ENCODE measurements at regions not wholly inside any gene's neighbourhood (a gene's known extent, or its start where the extent isn't known, plus 50 kb on each side); places are given as distances from the start of the nearest gene placed in this dataset.

- no peak for DNase-seq
Measured at GRCh38 chr1:222157612-222158011, 390.3 kb downstream of the HHIPL2 start.

DNA sequence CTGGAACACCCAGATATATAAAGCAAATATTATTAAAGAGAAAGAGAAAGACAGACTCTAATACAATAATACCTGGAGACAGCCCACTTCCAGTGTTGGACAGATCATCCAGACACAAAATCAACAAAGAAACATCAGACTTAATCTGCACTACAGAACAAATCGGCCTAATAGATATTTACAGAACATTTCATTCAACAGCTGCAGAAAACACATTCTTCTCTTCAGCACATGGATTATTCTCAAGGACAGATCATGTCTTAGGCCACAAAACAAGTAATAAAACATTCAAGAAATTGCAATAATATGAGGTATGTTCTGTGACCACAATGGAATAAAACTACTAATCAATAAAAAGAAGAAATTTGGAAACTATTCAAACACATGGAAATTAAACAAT, 398.3 kb upstream of the DUSP10 start:
- no peak for DNase-seq

GRCh38 chr1:222138095-222138494, 396.2 kb upstream of the DUSP10 start:
- DNase-seq: no peak

GRCh38 chr1:222136869-222137268, 395.0 kb upstream of the DUSP10 start:
- DNase-seq: no peak

GRCh38 chr1:222129041-222129440, 387.2 kb upstream of the DUSP10 start:
- DNase-seq: no peak

DNA sequence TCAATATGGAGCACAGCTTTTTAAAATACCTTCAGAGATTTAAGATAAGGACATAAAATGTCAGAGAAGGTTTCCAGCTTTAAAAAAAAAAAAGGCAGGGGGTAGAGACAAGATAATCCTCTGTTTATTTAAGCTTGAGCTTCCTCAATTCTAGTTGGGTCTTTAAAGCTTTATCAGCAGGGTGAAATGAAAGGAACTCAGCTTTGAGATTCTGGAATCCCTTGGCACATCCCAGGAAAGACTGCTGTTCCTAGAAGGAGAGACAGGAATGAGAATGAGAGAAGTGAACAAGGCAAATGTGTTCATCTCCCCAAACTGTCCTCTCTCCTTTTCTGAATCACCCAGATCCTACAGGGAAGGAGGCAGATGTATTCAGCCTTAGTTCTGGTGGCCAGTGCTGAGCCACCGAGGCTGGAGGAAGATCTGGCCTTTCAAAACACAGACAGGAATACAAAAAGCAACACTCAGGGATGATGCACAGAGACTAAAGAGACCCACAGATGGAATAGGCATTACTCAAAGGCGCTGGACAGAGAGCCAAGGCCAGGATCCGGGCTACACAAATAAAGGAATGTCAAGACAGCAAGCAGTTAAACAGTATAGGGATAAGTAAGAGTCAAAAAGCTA, 385.8 kb upstream of the DUSP10 start:
- no peak for DNase-seq

DNA sequence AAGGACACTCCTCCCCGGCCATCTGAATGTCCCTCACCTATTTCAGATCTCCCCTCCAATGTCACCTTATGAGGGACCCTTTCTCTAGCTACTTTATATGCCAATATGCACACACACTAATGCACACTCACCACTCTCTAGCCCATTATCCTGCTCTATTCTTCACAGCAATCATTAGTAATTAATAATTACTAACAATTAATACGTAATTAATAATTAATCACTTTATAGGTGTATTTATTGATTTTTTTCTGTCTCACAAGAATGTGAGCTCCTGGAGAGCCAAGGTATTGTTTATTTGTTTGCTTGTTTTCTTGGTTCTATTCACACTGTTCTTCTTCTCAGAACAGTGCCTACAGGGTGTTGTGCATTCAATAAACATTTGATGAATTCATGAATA, 385.2 kb upstream of the DUSP10 start:
- DNase-seq: no peak

- DNase-seq: no peak
Measured at GRCh38 chr1:222126052-222126451, 384.2 kb upstream of the DUSP10 start.

DNA sequence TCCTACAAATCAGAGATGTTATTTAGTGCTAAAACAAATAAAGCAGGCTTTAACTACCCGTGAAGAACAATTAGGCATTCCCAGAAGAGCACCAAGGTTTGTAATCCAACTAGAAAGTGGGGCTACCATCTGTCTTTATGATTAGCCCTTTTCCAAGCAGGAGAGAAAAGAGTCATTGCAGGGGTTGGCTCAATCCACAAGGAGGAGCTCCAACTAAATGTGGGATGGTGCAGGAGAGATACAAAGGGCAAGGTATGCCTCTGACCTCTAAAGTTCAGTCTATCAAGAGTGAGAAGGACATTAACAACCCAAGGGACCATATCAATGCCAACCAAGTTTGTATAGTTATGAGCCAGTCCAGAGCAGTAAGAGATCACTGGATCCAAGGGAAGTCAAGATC, 382.7 kb upstream of the DUSP10 start:
- DNase-seq: no peak

DNA sequence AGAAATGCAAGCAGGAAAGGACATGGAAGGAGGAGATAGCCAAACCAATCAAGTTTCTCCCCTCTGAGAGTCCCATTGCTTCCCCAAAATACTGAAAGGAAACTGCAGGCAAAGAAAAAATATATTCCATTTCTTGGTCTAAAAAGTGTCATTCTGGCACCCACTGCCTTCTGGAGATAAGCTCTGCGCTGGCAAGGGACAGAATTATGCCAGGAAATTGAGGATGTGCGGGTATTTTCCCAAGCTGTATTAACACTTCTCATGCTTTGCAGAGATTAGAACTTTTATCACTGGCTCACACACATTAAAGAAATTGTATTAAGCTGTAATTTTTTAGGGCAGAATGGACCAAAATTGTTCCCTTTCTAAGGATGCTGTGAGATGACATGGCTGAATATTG, 381.2 kb upstream of the DUSP10 start:
- no peak for DNase-seq

DNA sequence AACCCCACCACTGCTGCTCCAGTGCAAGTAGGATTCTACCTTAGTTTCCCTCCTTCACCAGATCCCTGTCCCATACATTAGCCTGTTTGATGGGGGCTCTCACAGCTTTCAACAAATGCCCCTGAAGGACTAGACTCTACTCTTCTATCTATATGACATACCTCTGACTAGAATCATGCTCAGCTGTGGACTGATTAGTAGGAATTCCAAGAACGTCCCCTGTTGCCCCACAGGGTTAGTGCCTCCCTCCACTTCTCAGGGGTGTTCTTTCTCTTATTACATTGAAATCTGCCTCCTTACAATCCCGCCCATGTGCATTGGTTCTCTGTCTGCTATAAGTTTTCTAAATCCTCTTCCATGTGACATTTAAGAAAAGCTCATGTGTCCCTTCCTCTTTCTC, 375.9 kb upstream of the DUSP10 start:
- DNase-seq: no peak

GRCh38 chr1:222114536-222115156, 372.8 kb upstream of the DUSP10 start:
- DNase-seq: no peak

DNA sequence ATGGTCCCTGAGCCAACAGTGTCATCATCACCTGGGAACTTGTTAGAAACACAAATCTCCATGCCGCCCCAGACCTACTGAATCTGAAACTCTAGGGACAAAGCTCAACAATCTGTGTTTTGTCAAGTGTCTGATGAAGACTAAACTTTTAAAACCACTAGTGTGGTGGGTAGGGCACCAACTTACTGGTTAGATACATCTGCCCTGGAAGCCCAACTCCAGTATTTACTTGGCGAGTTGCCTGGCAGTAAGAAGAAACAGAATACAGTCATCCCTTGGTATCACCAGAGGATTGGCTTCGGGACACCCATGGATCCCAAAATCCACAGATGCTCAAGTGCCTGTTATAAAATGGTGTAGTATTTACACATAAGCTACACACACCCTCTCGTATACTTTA, 367.9 kb upstream of the DUSP10 start:
- DNase-seq: no peak

DNA sequence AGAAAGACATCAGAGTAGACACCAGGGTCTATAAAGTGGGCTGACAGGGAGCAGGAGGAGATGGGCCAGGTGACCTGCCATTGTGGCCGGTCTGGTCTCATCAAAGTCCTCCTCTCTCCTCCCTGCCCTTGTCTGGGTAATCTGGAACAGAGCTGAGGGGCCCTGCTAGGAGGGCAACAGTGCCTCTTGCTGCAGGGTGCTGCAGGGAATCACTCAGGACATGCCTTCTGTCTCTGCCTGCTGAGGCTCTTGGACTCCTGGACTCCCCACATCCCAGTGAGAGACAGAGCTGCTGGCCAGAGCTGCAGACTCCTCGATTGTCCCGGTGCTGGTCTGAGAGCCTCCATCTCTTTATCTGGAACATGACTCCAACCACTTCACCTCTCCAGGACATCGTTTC, 366.1 kb upstream of the DUSP10 start:
- DNase-seq: no peak

GRCh38 chr1:222107267-222107666, 365.4 kb upstream of the DUSP10 start:
- DNase-seq: no peak

GRCh38 chr1:222106377-222106776, 364.5 kb upstream of the DUSP10 start:
- no peak for DNase-seq

GRCh38 chr1:222105861-222106260, 364.0 kb upstream of the DUSP10 start:
- no peak for DNase-seq

DNA sequence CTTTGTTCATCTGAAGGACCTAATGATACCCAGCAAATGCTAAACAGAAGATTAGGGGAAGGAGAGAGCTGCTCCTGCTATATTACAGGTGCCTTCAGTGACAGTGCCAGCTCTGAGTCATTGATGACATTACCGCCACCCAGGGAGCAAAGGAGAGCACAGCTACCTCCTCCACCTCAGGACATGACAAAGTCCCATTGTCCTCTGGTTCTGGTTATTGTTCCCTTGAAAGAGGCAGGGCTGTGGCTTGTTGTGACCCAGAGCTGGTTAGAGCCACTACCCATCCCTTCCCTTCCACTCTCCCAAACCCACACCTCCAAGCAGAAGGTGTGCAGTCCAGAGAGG, 363.5 kb upstream of the DUSP10 start:
- DNase-seq: no peak

- DNase-seq: no peak
Measured at GRCh38 chr1:222104694-222105392, 363.0 kb upstream of the DUSP10 start.

GRCh38 chr1:222104097-222104496, 362.2 kb upstream of the DUSP10 start:
- DNase-seq: no peak

- DNase-seq: no peak
Measured at GRCh38 chr1:222099746-222100145, 357.9 kb upstream of the DUSP10 start.

DNA sequence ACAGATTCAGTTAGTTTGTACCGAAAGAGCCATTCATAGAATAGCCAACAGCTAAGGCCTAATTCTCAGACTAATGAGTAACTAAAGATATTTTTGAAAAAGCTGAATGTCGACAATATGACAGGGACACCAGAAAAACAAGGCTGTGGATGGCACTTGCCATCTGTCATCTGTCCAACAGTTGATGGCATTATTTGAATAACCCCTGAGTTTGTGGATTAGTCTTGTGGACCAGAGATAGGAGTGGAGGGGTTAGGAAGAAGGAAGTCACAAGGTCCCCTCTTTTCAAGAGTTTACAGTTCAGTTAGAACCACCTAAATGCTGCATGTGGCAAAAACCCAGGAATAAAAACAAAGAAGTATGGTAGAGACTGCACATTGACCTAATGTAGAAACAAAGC, 356.5 kb upstream of the DUSP10 start:
- DNase-seq: no peak

DNA sequence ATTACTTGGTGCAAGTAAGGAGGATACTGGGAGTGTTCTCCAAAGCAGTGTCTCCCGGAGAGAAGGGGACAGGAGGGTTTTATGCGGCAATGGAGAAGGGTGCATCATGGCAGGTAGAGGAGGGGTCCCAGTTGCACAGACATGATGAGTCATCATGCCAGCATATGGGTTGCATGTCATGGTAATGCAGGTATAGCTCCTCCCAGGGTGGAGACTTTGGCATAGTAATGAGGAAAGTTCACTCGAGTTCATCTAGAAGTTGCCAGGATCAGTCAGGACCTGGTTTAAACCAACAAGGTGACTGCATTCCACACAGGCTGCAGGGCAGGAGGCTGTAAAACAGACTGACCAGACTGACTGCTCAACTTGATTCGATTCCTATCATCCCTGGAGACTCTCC, 355.7 kb upstream of the DUSP10 start:
- no peak for DNase-seq

DNA sequence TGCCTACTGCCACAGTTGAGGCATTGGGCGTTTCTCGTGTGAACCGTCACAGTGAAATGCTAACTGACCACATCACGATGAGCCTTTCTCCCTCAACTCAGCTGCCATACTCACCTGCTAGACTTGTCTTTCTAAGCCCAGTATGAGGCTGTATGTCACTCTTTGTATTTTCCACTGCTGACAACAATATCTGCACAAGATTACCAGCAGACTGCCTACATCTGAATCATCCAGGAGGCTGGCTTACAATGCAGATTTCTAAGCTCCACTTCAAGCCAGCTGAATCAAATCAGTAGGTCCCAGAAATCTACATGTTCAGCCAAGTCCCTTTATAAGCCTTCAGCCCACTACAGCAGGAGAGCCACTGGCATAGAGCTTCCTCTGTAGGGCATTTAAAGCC, 355.0 kb upstream of the DUSP10 start:
- DNase-seq: no peak

DNA sequence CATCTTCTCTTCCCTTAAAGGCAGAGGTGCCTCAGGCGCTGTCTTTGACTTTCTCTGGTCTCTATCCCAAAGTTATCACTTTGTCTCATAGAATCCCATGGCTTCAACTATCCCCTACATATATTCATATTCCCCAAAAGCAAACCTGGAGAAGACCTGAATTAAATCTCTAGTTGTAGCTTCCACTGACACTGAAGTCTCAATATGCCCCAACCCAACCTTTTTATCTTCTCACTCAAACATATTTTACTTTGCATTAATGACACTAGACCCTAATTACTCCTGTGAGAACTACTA, 354.5 kb upstream of the DUSP10 start:
- no peak for DNase-seq

All from activated CD4-positive, alpha-beta T cell treated with anti-CD3 and anti-CD28 coated beads, Interleukin-2, amount 50 U/mL, for 1 hour (primary cell).